SK-N-DZ (cell line): ENCODE measurements at regions not wholly inside any gene's neighbourhood (a gene's known extent, or its start where the extent isn't known, plus 50 kb on each side); places are given as distances from the start of the nearest gene placed in this dataset.
A peak's percentile ranks its signal among the peaks of the same experiment; 100 is the strongest.
"Not testable (repeated sequence)": the region's sequence is repeated elsewhere in the genome, so short reads cannot be mapped to it uniquely, and the experiment has no call there.

Experiments used
- DNase-seq: peaks from one replicate; pipeline ENCODE4 v3.0.0-alpha.2; 2015; ENCODE audit warnings: low spot score

- no peak for DNase-seq
Measured at GRCh38 chr5:117327511-117327910, 752.9 kb upstream of the SEMA6A start.

GRCh38 chr5:117326997-117327396 lies 752.4 kb upstream of the SEMA6A start:
- no peak for DNase-seq

GRCh38 chr5:117318528-117318927 lies 743.9 kb upstream of the SEMA6A start:
- DNase-seq, result no peak

GRCh38 chr5:117315170-117315569 lies 740.5 kb upstream of the SEMA6A start:
- DNase-seq, result no peak

- not testable (repeated sequence) for DNase-seq
Measured at GRCh38 chr5:117304512-117305107, 730.0 kb upstream of the SEMA6A start.

- DNase-seq, result no peak
Measured at GRCh38 chr5:117302949-117303348, 728.3 kb upstream of the SEMA6A start.

GRCh38 chr5:117302473-117302872 lies 727.9 kb upstream of the SEMA6A start:
- DNase-seq, result no peak

- peak; percentile 45 for DNase-seq
Measured at GRCh38 chr5:117299936-117300328, 725.3 kb upstream of the SEMA6A start.

- DNase-seq, result no peak
Measured at GRCh38 chr5:117299224-117299935, 724.8 kb upstream of the SEMA6A start.

GRCh38 chr5:117296872-117297271 lies 722.2 kb upstream of the SEMA6A start:
- DNase-seq, result no peak

GRCh38 chr5:117295941-117296340 lies 721.3 kb upstream of the SEMA6A start:
- DNase-seq, result no peak

GRCh38 chr5:117286813-117287212 lies 712.2 kb upstream of the SEMA6A start:
- no peak for DNase-seq

GRCh38 chr5:117271656-117272055 lies 697.0 kb upstream of the SEMA6A start:
- no peak for DNase-seq

- no peak for DNase-seq
Measured at GRCh38 chr5:117266280-117266679, 691.7 kb upstream of the SEMA6A start.

GRCh38 chr5:117263231-117263630 lies 688.6 kb upstream of the SEMA6A start:
- no peak for DNase-seq

- no peak for DNase-seq
Measured at GRCh38 chr5:117262572-117263131, 688.0 kb upstream of the SEMA6A start.

GRCh38 chr5:117261948-117262571 lies 687.4 kb upstream of the SEMA6A start:
- no peak for DNase-seq

- DNase-seq, result no peak
Measured at GRCh38 chr5:117255211-117256027, 680.8 kb upstream of the SEMA6A start.

- no peak for DNase-seq
Measured at GRCh38 chr5:117252566-117252965, 677.9 kb upstream of the SEMA6A start.

- DNase-seq, result no peak
Measured at GRCh38 chr5:117249086-117249815, 674.6 kb upstream of the SEMA6A start.

- DNase-seq, result no peak
Measured at GRCh38 chr5:117246424-117246823, 671.8 kb upstream of the SEMA6A start.
